ENCODE measurements at regions not wholly inside any gene's neighbourhood (a gene's known extent, or its start where the extent isn't known, plus 50 kb on each side); places are given as distances from the start of the nearest gene placed in this dataset.
"Not testable (repeated sequence)": the region's sequence is repeated elsewhere in the genome, so short reads cannot be mapped to it uniquely, and the experiment has no call there.

DNA sequence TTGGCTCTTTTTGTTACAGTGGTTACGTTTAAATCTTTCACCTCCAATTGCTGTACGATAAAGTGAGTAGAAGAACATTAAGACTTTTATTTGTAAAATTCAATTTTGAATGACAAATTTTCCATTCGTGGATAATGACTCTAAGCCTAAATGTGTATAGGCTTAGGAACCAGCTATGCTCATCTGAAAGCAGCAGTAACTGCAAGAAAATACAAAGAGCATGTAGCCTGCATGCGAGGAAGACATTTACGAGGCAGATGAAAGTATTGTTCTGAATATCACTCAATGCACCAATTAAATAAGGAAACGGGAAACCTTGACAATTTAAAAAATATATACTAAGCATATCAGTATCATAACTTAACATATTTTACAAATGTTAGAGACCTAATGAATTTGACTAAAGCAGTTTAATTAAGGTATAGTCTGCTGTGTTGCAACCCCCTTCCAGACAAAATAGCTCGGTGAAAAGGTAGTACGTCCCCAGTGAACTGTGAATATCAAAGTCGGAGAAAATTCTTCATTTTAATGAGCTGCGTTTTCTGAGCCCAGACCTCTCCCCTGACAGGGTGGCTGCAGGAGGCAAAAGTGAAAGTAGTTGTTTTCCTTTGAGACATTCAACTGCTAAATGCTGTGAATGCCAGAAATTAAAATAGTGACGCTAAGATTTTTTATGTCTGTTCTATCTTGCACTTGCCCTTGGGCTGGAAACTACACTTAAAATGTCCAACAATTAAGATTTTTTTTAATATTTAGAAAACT, 1236.5 kb upstream of the TENM3 start:
- DNase-seq, result no peak

DNA sequence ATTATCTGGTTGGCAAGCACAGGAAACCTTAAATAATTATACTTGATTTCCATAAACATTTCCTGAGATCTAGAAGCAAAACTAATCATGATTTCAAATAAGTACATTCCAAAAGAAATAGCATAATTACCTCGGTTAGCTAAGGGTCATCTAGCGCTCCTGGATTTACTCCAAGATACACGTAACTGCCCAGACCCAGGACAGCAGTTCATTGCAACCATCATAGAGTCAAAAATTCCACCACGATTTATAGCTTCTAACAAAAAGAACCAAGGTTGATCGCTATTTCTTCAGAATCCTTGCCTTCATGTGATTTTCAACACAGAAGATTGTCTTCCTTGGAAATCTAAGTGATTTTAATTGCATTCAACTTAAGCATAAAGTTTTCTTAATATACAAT, 1235.5 kb upstream of the TENM3 start:
- DNase-seq, result no peak

DNA sequence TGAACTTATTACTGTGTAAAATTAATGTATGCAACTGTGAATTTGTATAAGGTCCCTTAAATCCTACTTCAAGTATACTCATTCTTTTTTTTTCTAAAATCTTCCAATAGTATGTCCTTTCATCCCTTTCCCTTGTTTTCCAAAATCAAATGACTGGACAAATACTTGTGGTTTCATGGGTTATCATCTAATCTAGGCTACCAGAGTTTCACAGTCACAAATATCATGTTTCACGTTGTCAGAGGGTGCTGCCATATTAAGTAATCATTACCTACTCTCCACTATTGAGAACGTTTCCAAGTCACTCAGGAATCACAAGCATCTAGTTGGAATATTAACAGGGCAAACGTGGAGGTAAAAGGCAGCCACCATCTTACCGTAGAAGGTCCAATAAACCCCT, 1235.0 kb upstream of the TENM3 start:
- DNase-seq, result no peak

DNA sequence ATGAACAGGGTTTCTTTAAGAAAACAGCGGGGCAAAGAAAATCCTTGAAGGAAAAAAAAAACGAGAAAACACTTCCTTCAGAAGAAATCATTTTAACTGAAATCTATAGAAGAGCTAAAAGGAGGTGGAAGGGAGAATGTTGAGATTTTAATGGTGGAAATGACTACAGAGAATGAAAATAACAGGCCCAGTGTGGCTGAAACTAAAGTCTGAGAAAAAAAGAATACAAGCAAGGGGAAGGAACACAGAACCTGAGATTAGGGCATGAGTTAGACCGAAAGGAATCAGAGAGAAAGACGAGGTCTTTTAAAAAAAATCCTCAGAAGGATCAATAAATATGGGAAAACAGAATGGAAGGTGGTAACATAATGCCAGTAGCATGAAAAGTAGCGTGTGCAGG, 1230.0 kb upstream of the TENM3 start:
- DNase-seq, result no peak

DNA sequence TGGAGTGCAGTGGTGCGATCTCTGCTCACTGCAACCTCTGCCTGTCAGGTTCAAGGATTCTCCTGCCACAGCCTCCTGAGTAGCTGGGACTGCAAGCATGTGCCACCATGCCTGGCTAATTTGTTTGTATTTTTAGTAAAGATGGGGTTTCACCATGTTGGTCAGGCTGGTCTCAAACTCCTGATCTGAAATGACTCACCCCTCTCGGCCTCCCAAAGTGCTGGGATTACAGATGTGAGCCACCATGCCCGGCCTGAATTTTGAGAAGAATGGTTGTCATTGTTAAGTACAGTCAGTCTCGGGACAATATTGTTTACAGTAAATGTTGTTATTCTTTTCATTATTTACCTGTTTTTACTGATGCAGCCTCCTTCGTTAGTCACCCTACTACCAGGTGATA, 1226.2 kb upstream of the TENM3 start:
- no peak for DNase-seq

DNA sequence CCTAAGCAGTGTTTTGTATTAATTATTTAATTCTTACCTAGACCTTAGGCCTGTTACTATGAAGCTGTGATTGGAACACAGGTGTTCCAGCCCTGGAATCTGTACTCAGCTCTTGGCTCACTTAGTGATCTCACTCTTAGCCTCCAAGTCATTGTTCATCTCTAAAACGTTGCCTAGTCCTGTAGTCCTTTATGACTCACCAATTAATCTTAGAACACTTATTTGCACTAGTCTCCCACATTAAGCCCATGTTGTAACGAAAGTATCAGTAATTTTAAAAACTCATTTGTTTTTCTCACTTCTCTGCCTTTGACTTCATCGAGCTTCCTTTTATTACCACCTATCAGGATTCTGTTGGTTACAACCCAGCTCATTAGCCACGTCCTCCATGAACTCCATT, 1224.7 kb upstream of the TENM3 start:
- DNase-seq, result no peak

DNA sequence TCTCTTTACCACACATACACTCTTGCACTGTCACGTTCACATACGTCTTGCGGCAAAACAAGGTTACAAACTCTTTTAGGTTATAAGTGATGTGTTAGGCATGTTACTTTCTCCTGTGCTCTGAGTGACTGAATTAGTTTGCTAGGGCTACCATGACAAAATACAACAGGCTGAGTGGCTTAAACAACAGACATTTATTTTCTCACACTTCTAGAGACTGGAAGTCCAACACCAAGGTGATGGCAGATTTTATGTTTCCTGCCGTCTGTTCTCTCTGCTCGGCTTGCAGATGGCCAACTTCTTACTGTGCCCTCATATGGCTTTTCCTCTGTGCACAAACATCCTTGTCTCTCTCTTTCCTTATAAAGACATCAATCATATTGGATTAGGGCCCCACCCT, 1224.3 kb upstream of the TENM3 start:
- no peak for DNase-seq

DNA sequence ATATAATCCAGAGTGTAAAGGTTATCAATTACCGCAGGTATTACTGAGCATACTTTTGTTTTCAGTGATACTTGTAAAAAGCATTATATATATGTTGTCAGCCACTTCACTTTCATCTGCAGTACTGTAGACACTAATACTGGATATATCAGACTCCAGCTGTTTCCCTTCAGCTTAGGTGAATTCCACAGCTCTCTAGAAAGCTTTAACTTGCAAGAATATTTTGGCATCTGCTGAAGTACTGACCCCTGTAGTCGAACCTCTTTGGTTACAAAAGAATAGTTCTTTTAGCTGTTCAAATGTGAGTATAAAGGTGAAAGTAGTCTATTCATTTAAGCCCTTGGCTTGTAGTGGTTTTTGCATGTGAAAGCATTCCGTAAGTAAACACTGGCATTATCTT, 1222.7 kb upstream of the TENM3 start:
- no peak for DNase-seq

DNA sequence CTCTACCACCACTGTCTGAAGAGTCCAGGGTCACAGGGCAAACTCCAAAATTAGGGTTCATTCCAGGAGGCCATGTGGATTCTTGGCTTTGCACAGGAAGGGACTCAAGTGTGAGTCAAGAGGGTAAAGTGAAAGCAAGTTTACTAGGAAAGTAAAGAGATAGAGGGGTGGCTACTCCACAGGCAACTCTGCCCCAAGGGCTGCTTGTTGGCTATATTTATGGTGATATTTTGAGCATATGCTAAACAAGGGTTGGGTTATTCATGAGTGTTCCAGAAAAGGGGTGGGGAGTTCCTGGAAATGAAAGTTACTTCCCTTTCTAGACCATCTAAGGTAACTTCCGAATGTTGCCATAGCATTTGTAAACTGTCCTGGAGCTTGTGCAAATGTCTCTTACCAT, 1222.0 kb upstream of the TENM3 start:
- no peak for DNase-seq

DNA sequence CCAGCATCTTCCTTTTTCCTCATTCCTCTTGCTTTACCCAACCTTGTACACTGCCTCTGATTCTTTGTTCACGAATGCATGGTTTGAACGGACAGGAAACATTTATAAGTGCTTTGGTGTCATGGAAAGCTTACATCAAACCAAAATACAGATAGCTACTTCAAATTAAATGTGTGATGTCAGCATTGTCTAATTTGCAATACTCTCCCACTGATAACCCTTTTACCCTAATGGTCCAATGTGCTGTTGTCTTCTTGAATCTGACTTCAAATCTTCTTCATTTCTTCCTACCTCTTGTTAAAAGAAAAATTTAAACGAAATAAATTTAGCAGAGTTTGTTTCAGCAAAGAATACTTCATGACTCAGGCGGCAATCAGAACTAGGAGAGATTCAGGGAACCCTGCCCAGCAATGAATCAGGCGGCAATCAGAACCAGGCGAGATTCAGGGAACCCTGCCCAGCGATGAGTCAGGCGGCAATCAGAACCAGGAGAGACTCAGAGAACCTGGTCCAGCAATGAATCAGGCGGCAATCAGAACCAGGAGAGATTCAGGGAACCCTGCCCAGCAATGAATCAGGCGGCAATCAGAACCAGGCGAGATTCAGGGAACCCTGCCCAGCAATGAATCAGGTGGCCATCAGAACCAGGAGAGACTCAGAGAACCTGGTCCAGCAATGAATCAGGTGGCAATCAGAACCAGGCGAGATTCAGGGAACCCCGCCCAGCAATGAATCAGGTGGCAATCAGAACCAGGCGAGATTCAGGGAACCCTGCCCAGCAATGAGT, 1212.9 kb upstream of the TENM3 start:
- DNase-seq, result not testable (repeated sequence)

DNA sequence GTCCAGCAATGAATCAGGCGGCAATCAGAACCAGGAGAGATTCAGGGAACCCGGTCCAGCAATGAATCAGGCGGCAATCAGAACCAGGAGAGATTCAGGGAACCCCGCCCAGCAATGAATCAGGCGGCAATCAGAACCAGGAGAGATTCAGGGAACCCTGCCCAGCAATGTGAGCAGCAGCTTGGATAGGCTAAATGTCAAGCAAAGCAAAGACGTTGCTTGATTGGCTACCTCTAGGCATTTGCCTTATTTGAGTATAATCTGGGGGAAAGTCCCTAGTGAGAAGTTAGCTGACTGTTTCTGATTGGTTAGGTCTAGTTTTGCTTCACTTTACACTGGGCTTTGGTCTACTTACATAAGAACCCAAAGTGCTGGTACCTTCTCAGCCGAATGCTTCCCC, 1212.2 kb upstream of the TENM3 start:
- no peak for DNase-seq

DNA sequence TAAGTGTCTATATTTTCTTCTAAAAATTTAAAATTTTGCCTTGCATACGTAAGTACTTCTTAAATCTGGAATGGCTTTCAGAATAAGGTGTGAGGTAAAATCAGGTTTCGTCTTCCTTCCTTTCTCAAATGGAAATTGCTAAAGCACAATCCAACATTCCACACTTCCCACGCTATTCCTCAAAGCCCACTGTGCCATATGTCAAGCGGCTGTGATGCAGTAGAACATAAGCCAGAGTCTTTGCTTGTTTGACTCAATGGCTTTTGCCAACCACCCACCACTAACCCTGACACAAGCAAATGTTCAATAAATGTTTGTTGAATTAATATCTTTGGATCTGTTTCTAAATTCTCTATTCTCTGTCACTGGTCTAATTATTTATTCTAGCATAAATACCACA, 1199.7 kb upstream of the TENM3 start:
- DNase-seq, result no peak

DNA sequence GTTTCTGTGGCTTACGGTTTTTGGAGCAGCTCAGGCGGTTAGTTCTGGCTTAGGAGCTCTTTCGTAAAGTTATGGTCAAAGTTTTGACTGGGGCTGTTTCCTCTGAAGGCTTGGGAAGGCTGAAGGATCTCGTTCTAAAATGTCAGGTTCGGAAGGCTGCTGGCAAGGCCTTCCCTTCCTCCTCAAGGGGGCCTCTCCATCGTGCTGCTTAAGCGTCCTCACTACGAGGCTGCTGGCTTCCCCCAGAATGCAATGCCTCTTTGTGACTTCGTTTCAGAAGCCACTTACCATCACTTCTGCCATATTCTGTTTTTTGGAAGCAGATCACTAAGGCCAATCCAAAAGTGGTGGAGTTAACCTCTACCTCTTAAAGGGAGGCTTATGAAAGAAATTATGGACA, 1196.4 kb upstream of the TENM3 start:
- no peak for DNase-seq

DNA sequence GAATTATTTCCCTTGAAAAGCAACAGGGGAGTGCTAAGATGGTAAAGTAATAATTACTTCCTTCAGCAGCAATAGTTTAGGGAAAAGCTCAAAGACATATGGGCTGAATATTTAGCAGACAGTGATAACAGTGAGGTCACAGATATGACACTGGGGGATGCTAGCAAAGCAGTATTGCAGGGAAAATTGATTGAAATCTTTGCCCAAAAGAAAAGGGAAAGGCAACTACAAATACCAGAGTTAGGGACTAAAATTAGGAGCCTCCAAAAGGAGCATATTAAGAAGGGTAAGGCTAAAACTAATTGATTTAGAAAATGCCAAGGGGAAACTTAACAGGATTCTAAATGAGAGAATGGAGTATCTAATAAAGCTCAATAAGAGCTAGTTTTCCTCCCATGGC, 1191.3 kb upstream of the TENM3 start:
- no peak for DNase-seq

DNA sequence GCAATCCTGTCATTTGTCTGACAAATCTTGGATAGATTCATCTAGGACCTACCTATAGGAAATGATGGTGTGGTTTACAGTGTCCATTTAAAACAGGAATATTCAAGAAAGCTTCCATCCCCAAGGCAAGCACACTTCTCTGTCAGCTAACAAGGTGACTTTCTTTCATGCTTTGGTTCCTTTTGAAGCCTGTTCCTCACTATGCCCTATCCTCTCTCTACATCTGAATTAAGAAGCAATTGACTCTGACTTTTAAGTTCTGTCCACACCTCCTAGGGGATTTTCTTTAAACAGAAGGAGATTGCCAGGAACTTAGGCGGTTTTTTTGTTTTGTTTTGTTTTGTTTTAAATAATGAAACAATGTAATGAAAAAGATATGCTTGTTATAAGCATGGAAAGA, 1181.4 kb upstream of the TENM3 start:
- no peak for DNase-seq

DNA sequence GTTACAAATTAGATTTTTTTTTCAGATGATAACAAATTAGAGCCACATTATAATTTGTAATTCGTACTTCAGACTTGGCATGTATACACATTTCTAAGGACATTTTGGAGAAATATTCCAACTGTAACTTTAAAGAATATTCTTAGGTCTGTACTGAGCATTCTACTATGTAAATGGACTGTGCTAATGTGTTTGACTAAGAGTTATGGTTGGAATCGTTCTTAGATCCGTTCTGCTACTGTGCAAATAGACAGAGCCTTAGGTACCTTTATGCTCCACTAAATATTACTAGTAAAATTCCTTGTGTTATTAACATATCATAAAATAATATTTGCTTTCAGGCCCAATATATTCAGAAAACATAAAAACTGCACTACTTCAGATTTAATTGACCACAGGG, 1180.0 kb upstream of the TENM3 start:
- DNase-seq, result no peak

DNA sequence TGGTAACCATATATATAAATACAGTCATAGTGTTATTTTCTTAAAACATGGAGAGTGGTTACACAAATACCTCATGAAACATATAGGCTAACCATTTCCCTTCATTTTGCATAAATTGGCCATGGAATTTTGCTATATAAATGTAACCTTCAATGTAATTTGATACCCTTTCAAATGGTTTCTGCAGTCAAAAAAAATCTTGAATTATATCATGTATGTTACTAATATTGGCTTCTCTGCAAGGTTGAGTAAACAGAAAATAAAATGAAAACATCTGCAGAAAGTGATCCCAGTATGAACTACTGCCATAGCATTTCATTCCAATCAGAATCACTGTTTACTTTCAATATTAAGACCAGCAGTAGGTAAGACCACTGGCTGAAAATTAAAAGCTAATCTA, 1165.9 kb upstream of the TENM3 start:
- no peak for DNase-seq

DNA sequence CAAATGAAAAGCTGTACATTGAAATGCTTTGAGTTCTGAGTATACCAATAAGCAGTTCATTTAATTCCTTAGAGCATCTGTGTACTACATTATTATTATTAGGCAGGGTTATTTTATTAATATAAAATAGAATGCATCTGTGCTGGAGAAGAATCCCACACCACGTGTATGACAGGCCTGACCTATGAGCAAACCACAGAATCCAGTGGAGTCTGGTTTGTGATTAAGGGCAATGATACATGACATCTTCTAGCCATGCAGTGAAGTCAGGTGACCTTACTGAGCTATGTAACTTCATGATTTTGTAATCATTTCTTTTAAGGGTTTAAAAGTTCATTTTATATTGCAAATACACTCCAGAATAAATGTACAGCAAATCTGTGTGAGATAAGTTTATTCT, 1165.0 kb upstream of the TENM3 start:
- no peak for DNase-seq

DNA sequence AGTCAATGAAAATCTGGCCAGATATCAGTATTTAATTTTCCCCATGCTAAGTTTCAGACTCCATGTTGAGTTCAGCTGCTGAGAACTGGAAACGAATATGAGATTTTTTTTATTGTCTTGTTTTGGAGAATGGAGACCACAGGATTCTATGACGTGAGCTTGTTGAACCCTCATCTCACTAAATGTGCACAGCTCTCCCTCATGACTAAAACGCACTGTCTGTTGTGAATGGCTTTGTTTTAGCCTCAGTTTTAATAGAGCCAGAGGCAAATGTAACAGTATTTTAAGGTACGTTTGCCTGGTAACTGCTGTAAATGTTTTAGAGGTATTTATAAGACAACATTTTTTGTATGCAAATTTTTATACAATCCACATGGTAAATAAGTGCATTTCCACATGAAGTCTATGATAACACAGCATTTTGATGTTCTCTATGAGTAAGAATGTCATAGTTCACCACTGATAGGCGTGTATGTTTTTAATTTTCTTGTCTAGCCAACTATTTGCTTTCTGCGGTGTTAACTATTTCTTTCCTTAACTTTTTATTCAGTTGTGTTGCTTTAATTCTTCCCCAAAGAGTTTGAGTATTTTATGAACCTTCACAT, 1159.3 kb upstream of the TENM3 start:
- DNase-seq, result no peak

DNA sequence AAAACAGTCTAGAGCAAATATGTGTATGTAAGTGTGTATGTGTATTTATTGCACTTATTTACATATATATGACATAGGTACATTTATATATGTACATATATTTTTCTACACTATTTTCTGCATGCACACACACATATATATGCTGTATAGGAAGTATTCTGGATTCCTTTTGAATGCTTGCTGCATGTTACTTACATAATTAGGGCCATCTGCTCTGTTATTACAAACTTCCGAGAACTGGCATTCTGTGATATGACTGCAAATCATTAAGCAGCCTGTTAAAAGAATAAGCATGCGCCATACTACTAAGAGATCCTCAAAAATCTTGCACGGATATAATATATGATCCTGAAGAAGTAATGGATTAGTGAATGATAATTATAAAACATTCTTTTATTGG, 1157.6 kb upstream of the TENM3 start:
- DNase-seq, result no peak

DNA sequence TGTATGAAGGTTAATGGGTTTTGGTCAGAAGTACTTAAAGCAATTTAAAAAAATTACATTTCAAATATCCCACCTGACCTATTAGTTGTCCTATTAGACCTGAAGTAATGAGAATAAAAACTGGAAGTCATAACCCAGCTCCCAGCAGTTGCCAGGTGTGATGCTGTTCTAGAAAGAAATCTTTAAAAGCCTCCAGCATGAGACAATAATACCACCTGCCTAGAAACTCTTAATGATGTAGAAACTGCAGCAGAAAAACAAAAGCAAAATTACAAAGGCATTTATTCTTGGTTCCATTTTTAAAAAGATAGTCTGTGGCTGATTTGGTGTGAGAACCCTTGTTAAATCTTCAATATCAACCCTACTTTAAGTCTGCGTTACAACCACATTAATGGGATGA, 1137.7 kb upstream of the TENM3 start:
- no peak for DNase-seq

DNA sequence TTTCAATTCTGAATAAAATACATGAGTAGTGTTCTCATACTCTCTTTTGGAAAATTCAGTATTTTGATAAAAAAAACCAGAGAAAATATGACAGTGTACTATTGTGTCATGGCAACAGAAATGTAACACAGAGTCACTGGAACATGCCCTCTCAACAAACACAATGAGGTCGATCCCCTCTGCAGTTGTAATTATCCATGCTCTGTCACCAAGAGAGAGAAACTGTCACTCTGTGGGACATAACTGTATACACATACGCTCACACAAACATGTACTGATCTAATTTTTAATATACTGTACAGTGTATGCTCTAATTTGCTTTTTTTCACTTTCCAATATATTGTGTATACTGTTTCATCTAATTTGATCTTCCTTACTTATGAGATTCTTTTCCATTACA, 1136.8 kb upstream of the TENM3 start:
- DNase-seq, result no peak

DNA sequence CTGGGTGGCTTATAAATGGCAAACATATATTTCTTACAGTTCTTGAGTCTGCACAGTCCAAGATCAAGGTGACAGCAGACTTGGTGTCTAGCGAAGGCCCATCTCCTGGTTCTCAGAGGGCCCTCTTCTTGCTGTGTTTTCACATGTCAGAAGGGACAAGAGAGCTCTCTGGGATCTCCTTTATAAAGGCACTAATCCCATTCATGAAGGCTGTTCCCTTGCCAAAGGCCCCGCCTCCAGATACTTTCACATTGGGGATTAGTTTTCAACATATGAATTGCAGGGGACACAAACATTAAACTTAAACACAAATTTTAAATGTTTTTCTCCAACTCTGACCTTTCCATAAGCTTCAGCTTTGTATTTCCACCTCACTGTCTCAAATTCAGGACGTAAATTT, 1135.0 kb upstream of the TENM3 start:
- no peak for DNase-seq

DNA sequence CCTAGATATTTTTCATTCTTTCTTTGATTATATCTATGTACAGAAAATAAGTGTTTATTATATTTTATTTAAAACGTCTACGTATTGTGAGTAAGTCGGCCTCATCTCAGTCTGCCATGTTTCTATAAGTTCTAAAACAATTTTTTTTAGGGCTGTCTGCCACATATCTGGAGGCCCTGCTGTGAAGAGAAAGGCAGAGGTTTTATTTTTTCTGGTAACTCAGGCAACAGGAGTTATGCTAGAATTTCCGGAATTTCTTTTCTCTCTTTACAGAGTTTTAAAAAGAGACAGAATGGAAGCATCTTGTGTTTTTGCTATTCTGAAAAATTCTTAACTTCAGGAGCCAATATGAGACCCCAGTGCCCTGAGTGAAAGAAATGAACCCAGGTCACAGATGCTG, 1124.0 kb upstream of the TENM3 start:
- no peak for DNase-seq

All from activated T-cell treated with anti-CD3 and anti-CD28 coated beads for 4 hours (primary cell).